ENCODE measurements at regions not wholly inside any gene's neighbourhood (a gene's known extent, or its start where the extent isn't known, plus 50 kb on each side); places are given as distances from the start of the nearest gene placed in this dataset.

DNA sequence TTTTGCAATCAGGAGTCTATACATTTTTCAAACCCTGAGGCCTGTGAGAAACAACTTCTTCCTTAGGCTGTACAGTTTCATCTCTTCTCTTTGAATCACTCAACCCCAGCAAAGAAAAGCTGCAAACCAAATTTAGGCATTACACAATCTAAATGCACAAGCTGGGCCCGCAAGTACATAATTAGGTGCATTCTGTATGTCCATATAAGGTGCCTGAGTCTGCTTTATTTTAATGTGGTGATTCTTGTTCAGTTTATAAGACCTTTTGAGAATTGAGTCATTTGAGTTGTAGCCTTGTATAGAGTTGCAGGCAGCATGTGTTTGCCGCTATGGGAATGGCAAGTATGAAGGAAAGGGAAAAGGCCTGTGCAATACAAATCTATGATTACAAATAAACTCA lies 709.6 kb upstream of the MARCKS start:
- Histone ChIP-seq H3K27me3 (no peaks in the 10 kb centered on the region), H3K9ac (no peak overlapping the region), H3K36me3 (no peaks in the 10 kb centered on the region), H4K20me1 (no peaks in the 10 kb centered on the region), H3K4me1 (no peaks in the 10 kb centered on the region), H3K27ac (no peak overlapping the region), H3K4me3 (no peak overlapping the region), H3K9me3 (replicated peaks in 1 of 11) (peaks cover 0 to 14% (median 4%) of the 10 kb centered on the region in 11 experiments; a peak in 5 of 22 replicates), H3K4me2 (no peak overlapping the region)
- no peak for TF ChIP-seq Cebpa-rat (IDR thresholded peaks at IDR 0.05)

GRCh38 chr6:113148566-113148965 lies 708.6 kb upstream of the MARCKS start:
- H3K27ac ChIP-seq, result no peak overlapping the region
- no peaks in the 10 kb centered on the region for H4K20me1 ChIP-seq
- no peak for TF ChIP-seq Cebpa-rat (IDR thresholded peaks at IDR 0.05)
- H3K4me3 ChIP-seq, result no peak overlapping the region
- peaks cover 0 to 14% (median 4%) of the 10 kb centered on the region in 11 experiments; a peak in 5 of 22 replicates for H3K9me3 ChIP-seq (replicated peaks in 1 of 11)
- no peaks in the 10 kb centered on the region for H3K36me3 ChIP-seq
- no peak overlapping the region for H3K9ac ChIP-seq
- no peaks in the 10 kb centered on the region for H3K27me3 ChIP-seq
- H3K4me1 ChIP-seq, result no peaks in the 10 kb centered on the region
- no peak overlapping the region for H3K4me2 ChIP-seq

GRCh38 chr6:113149511-113149910 lies 707.6 kb upstream of the MARCKS start:
- no peak for TF ChIP-seq Cebpa-rat (IDR thresholded peaks at IDR 0.05)
- no peak overlapping the region for H3K27ac ChIP-seq

DNA sequence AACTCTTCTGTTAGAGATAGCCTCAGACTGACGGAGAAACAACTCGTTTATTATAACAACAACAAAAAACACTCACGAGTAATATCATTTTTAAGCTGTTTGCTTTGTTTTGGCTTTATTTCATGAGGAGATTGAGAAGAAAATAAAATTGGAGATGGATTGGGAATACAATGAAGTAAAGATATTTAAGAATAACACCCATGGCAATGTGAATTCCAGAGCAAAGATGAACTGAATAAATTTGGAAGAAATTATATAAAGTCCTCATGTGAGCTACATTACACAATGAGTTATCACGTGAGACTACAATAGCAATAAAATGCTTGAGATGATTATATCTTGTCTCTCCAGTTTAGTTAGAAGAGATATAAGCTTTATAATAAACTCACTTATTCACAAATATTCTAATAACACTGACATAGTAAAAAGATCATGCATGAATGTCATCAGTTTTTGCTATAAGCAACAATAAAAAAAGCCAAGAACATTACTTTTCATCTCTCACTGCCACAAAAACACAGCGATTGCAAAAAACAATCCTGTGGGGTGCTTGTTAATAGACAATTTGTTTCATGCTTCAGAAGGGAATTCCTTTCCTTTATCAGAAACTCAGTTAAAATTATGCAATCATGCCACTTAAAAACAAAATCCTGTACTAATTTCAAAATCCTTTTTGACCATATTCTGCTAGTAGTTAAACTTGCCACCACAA lies 696.7 kb upstream of the MARCKS start:
- Histone ChIP-seq H3K27me3 (no peaks in the 10 kb centered on the region), H3K4me1 (no peaks in the 10 kb centered on the region), H3K9ac (no peak overlapping the region), H3K27ac (no peak overlapping the region), H3K36me3 (no peaks in the 10 kb centered on the region), H4K20me1 (no peaks in the 10 kb centered on the region), H3K4me3 (no peak overlapping the region), H3K9me3 (replicated peaks in 1 of 11) (no peaks in the 10 kb centered on the region; a peak in 1 of 22 replicates), H3K4me2 (no peak overlapping the region)
- TF ChIP-seq Cebpa-rat (IDR thresholded peaks at IDR 0.05), result no peak

More at GRCh38 chr6:113149511-113149910, 707.6 kb upstream of the MARCKS start:
- Histone ChIP-seq H3K27me3 (no peaks in the 10 kb centered on the region), H3K4me1 (no peaks in the 10 kb centered on the region), H3K4me3 (no peak overlapping the region), H3K4me2 (no peak overlapping the region), H4K20me1 (no peaks in the 10 kb centered on the region), H3K9ac (no peak overlapping the region), H3K36me3 (no peaks in the 10 kb centered on the region), H3K9me3 (replicated peaks in 1 of 11) (peaks cover 0 to 14% (median 4%) of the 10 kb centered on the region in 11 experiments; a peak in 5 of 22 replicates)

GRCh38 chr6:113161018-113161315 lies 696.2 kb upstream of the MARCKS start:
- Histone ChIP-seq H3K4me3 (no peak overlapping the region), H4K20me1 (no peaks in the 10 kb centered on the region), H3K27me3 (no peaks in the 10 kb centered on the region), H3K9ac (no peak overlapping the region), H3K9me3 (replicated peaks in 1 of 11) (no peaks in the 10 kb centered on the region), H3K36me3 (no peaks in the 10 kb centered on the region), H3K27ac (no peak overlapping the region), H3K4me1 (no peaks in the 10 kb centered on the region), H3K4me2 (no peak overlapping the region)
- TF ChIP-seq Cebpa-rat (IDR thresholded peaks at IDR 0.05), result no peak

- Histone ChIP-seq H3K27ac (no peak overlapping the region), H3K9ac (no peak overlapping the region), H3K4me3 (no peak overlapping the region), H3K4me2 (no peak overlapping the region), H3K4me1 (no peaks in the 10 kb centered on the region), H4K20me1 (no peaks in the 10 kb centered on the region), H3K27me3 (no peaks in the 10 kb centered on the region), H3K36me3 (no peaks in the 10 kb centered on the region), H3K9me3 (replicated peaks in 1 of 11) (peaks cover 0 to 1% (median 0%) of the 10 kb centered on the region in 11 experiments; a peak in 4 of 22 replicates)
- TF ChIP-seq Cebpa-rat (IDR thresholded peaks at IDR 0.05), result no peak
Measured at GRCh38 chr6:113162739-113163138, 694.4 kb upstream of the MARCKS start.

- H3K4me1 ChIP-seq, result no peaks in the 10 kb centered on the region
- H3K4me3 ChIP-seq, result no peak overlapping the region
- H4K20me1 ChIP-seq, result no peaks in the 10 kb centered on the region
- no peak overlapping the region for H3K4me2 ChIP-seq
- no peaks in the 10 kb centered on the region for H3K27me3 ChIP-seq
- H3K27ac ChIP-seq, result no peak overlapping the region
- H3K9ac ChIP-seq, result no peak overlapping the region
- H3K9me3 ChIP-seq (replicated peaks in 1 of 11), result peaks cover 0 to 22% (median 5%) of the 10 kb centered on the region in 11 experiments; a peak in 11 of 22 replicates
- no peaks in the 10 kb centered on the region for H3K36me3 ChIP-seq
- no peak for TF ChIP-seq Cebpa-rat (IDR thresholded peaks at IDR 0.05)
Measured at GRCh38 chr6:113168057-113168456, 689.1 kb upstream of the MARCKS start.

- no peak for TF ChIP-seq Cebpa-rat (IDR thresholded peaks at IDR 0.05)
- H3K4me3 ChIP-seq, result no peak overlapping the region
- H3K4me2 ChIP-seq, result no peak overlapping the region
- H3K36me3 ChIP-seq, result no peaks in the 10 kb centered on the region
- peaks cover 0 to 22% (median 5%) of the 10 kb centered on the region in 11 experiments; a peak in 11 of 22 replicates for H3K9me3 ChIP-seq (replicated peaks in 1 of 11)
- no peaks in the 10 kb centered on the region for H3K27me3 ChIP-seq
- no peaks in the 10 kb centered on the region for H4K20me1 ChIP-seq
- H3K4me1 ChIP-seq, result no peaks in the 10 kb centered on the region
- no peak overlapping the region for H3K27ac ChIP-seq
- no peak overlapping the region for H3K9ac ChIP-seq
Measured at GRCh38 chr6:113169484-113169883, 687.7 kb upstream of the MARCKS start.

DNA sequence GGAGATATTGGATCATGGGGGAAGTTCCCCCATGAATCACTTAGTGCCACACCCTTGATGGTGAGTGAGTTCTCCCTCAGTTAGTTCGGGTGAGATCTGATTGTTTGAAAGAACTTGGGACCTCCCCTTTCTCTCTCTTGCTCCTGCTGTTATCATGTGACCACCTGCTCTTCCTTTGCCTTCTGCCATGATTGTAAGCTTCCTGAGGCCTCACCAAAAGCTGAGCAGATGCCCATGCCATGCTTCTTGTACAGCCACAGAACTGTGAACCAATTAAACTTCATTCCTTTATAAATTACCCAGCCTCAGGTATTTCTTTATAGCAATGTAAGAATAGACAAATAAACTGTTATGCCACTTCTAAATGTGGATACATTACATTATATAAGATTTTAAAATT lies 686.7 kb upstream of the MARCKS start:
- no peaks in the 10 kb centered on the region for H4K20me1 ChIP-seq
- no peak overlapping the region for H3K4me2 ChIP-seq

DNA sequence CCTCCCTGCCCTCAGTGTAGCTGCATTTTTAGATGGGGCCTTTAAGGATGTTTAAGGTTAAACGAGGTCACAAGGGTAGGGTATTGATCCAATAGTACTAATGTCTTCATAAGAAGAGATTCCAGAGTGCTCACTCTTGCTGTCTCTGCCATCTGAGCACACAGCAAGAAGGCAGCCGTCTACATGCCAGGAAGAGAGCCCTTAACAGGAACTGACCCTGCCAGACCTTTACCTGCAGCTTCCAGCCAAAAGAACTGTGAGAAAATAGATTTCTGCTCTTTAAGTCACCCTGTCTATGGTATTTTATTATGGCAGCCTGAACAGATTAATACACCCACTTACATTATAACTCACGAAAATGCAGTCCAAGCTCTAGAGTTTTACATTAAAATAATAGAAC lies 685.3 kb upstream of the MARCKS start:
- no peak overlapping the region for H3K27ac ChIP-seq
- no peak overlapping the region for H3K4me3 ChIP-seq
- no peaks in the 10 kb centered on the region for H3K36me3 ChIP-seq
- TF ChIP-seq Cebpa-rat (IDR thresholded peaks at IDR 0.05), result no peak
- H4K20me1 ChIP-seq, result no peaks in the 10 kb centered on the region
- H3K9me3 ChIP-seq (replicated peaks in 1 of 11), result peaks cover 0 to 22% (median 5%) of the 10 kb centered on the region in 11 experiments; a peak in 11 of 22 replicates
- no peak overlapping the region for H3K4me2 ChIP-seq
- no peaks in the 10 kb centered on the region for H3K4me1 ChIP-seq
- no peaks in the 10 kb centered on the region for H3K27me3 ChIP-seq
- no peak overlapping the region for H3K9ac ChIP-seq

More for the DNA sequence above, 686.7 kb upstream of the MARCKS start:
- Histone ChIP-seq H3K4me3 (no peak overlapping the region), H3K36me3 (no peaks in the 10 kb centered on the region), H3K27ac (no peak overlapping the region), H3K9me3 (replicated peaks in 1 of 11) (peaks cover 0 to 22% (median 5%) of the 10 kb centered on the region in 11 experiments; a peak in 11 of 22 replicates), H3K4me1 (no peaks in the 10 kb centered on the region), H3K9ac (no peak overlapping the region), H3K27me3 (no peaks in the 10 kb centered on the region)
- no peak for TF ChIP-seq Cebpa-rat (IDR thresholded peaks at IDR 0.05)

Measured in BLaER1 treated with 17β-estradiol and CSF1 and Interleukin-3, amounts not matched to agents 10 nM and 100 nM (cell line).